Mesendoderm (in vitro differentiated cells): ENCODE measurements at regions not wholly inside any gene's neighbourhood (a gene's known extent, or its start where the extent isn't known, plus 50 kb on each side); places are given as distances from the start of the nearest gene placed in this dataset.

Experiments used
- DNase-seq: peaks from one replicate; pipeline ENCODE4 v3.0.0; 2013
- H2AK5ac ChIP-seq: 2 replicates; pipeline ENCODE4 v1.6.1; 2013; ENCODE audit warnings: low read length, inconsistent platforms
- H2BK120ac ChIP-seq: 2 replicates; pipeline ENCODE4 v1.6.1; 2013; ENCODE audit warnings: low read depth, mild to moderate bottlenecking, low read length, moderate library complexity, mixed read lengths
- H2BK15ac ChIP-seq: replicated peaks from 2 replicates; pipeline ENCODE4 v1.6.1; 2013; ENCODE audit warnings: low read depth, mild to moderate bottlenecking, moderate library complexity
- H2BK5ac ChIP-seq: 2 replicates; pipeline ENCODE4 v1.6.1; 2013; ENCODE audit warnings: low read length, inconsistent platforms
- H3K18ac ChIP-seq: 2 replicates; pipeline ENCODE4 v1.6.1; 2013; ENCODE audit warnings: mild to moderate bottlenecking, low read length, mixed read lengths
- H3K23ac ChIP-seq: one replicate; pipeline ENCODE4 v1.6.1; 2013; ENCODE audit warnings: low read length
- H3K27ac ChIP-seq: 2 replicates; pipeline ENCODE4 v1.5.1; 2013; ENCODE audit warnings: low read depth, mild to moderate bottlenecking, inconsistent platforms, low read length, moderate library complexity
- H3K27me3 ChIP-seq: 2 replicates; pipeline ENCODE4 v1.6.1; 2013; ENCODE audit warnings: low read length, control low read depth, mild to moderate bottlenecking, inconsistent platforms; ENCODE audit not compliant: insufficient read depth, poor library complexity
- H3K36me3 ChIP-seq: 2 replicates; pipeline ENCODE4 v1.6.1; 2013; ENCODE audit warnings: low read length, inconsistent platforms; ENCODE audit not compliant: control insufficient read depth, insufficient read depth
- H3K4ac ChIP-seq: one replicate; pipeline ENCODE4 v1.6.1; 2013; ENCODE audit warnings: low read depth, mild to moderate bottlenecking, low read length, moderate library complexity
- H3K4me1 ChIP-seq: 2 replicates; pipeline ENCODE4 v1.6.1; 2013; ENCODE audit warnings: low read depth, low read length, inconsistent platforms; ENCODE audit not compliant: control insufficient read depth
- H3K4me2 ChIP-seq: 2 replicates; pipeline ENCODE4 v1.6.1; 2013; ENCODE audit warnings: low read length
- H3K4me3 ChIP-seq: 2 replicates; pipeline ENCODE4 v1.5.1; 2013; ENCODE audit warnings: mild to moderate bottlenecking, low read length
- H3K56ac ChIP-seq: one replicate; pipeline ENCODE4 v1.6.1; 2013; ENCODE audit warnings: low read length
- H3K79me1 ChIP-seq: 2 replicates; pipeline ENCODE4 v1.6.1; 2013; ENCODE audit warnings: low read length, inconsistent platforms
- H3K79me2 ChIP-seq: 2 replicates; pipeline ENCODE4 v1.6.1; 2013; ENCODE audit warnings: mild to moderate bottlenecking, low read length; ENCODE audit not compliant: control insufficient read depth, insufficient read depth
- H3K9ac ChIP-seq: 2 replicates; pipeline ENCODE4 v1.6.1; 2013; ENCODE audit warnings: low read length, inconsistent platforms
- H4K5ac ChIP-seq: one replicate; pipeline ENCODE4 v1.6.1; 2013; ENCODE audit warnings: low read length
- H4K8ac ChIP-seq: one replicate; pipeline ENCODE4 v1.6.1; 2013; ENCODE audit warnings: low read depth, mild to moderate bottlenecking, control low read depth, low read length, moderate library complexity
- WGBS: extraction: QIAGEN DNeasy Blood & Tissue Kit; methylation state at CpG from one replicate; pipeline ENCODE4 v1.1.7; 2013; ENCODE audit warnings: low lambda C conversion rate, missing lambda C conversion rate; ENCODE audit not compliant: insufficient coverage; ENCODE audit errors: extremely low coverage; 5-methylcytosine and 5-hydroxymethylcytosine counted together

- no peak for DNase-seq
- H4K5ac ChIP-seq, result no peak overlapping the region
- no peak overlapping the region for H4K8ac ChIP-seq
- no peak overlapping the region for H2AK5ac ChIP-seq
- H2BK15ac ChIP-seq, result no peak overlapping the region
- H3K36me3 ChIP-seq, result no peaks in the 10 kb centered on the region
- no peak overlapping the region for H2BK5ac ChIP-seq
- no peaks in the 10 kb centered on the region for H3K79me1 ChIP-seq
- no peak overlapping the region for H3K4me2 ChIP-seq
- no peak overlapping the region for H3K27ac ChIP-seq
- H2BK120ac ChIP-seq, result no peak overlapping the region
- H3K18ac ChIP-seq, result no peak overlapping the region
- no peak overlapping the region for H3K4ac ChIP-seq
- no peak overlapping the region for H3K23ac ChIP-seq
- no peaks in the 10 kb centered on the region for H3K79me2 ChIP-seq
- no peaks in the 10 kb centered on the region for H3K4me1 ChIP-seq
- no peaks in the 10 kb centered on the region for H3K27me3 ChIP-seq
- no CpG with 5 or more reads among the region's 12 CpGs for WGBS
- H3K4me3 ChIP-seq, result no peak overlapping the region
- no peak overlapping the region for H3K9ac ChIP-seq
- no peak overlapping the region for H3K56ac ChIP-seq
Measured at GRCh38 chr1:55955016-55955621, 624.2 kb downstream of the PLPP3 start.

GRCh38 chr1:55951291-55951690, 628.1 kb downstream of the PLPP3 start:
- Histone ChIP-seq H3K79me2 (no peaks in the 10 kb centered on the region), H4K8ac (no peak overlapping the region), H2BK5ac (no peak overlapping the region), H3K4me2 (no peak overlapping the region), H3K27ac (no peak overlapping the region), H3K36me3 (no peaks in the 10 kb centered on the region), H2BK120ac (no peak overlapping the region), H3K4ac (no peak overlapping the region), H3K4me3 (no peak overlapping the region), H2AK5ac (no peak overlapping the region), H3K56ac (no peak overlapping the region), H3K79me1 (no peaks in the 10 kb centered on the region), H3K18ac (no peak overlapping the region), H3K23ac (no peak overlapping the region), H3K4me1 (no peaks in the 10 kb centered on the region), H3K27me3 (no peaks in the 10 kb centered on the region), H4K5ac (no peak overlapping the region), H3K9ac (no peak overlapping the region), H2BK15ac (no peak overlapping the region)
- no CpG with 5 or more reads among the region's 3 CpGs for WGBS
- DNase-seq, result no peak

DNA sequence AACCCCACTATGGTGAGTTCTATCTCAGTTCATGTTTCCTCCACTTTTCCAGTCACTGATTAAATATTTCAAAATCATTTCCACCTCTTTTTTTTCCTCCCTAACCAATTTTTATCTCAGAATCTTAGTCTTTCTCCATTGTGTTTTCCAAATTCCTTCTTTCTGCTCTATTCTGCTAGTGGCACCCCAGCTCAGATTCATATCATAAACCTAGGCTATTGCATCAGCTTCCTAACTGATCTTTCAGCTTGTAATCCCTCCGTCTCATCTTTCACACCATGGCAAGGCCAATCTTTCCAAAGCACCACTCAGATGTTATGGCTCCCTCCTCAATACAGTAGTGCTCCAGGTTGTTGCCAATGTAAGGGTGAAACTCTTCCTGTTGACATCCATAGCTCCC, 631.9 kb downstream of the PLPP3 start:
- no peak overlapping the region for H3K9ac ChIP-seq
- no CpG with 5 or more reads among the region's 1 CpG for WGBS
- no peaks in the 10 kb centered on the region for H3K4me1 ChIP-seq

GRCh38 chr1:55943721-55944435, 635.5 kb downstream of the PLPP3 start:
- DNase-seq, result no peak
- WGBS, result no CpG with 5 or more reads among the region's 8 CpGs

More for the DNA sequence above, 631.9 kb downstream of the PLPP3 start:
- Histone ChIP-seq H3K4me3 (no peak overlapping the region), H3K79me1 (no peaks in the 10 kb centered on the region), H3K27me3 (no peaks in the 10 kb centered on the region), H3K4ac (no peak overlapping the region), H3K18ac (no peak overlapping the region), H4K8ac (no peak overlapping the region), H2BK120ac (no peak overlapping the region), H3K27ac (no peak overlapping the region), H3K79me2 (no peaks in the 10 kb centered on the region), H2BK5ac (no peak overlapping the region), H4K5ac (no peak overlapping the region), H2AK5ac (no peak overlapping the region), H2BK15ac (no peak overlapping the region), H3K23ac (no peak overlapping the region), H3K56ac (no peak overlapping the region), H3K36me3 (no peaks in the 10 kb centered on the region), H3K4me2 (no peak overlapping the region)
- no peak for DNase-seq

GRCh38 chr1:55943012-55943411, 636.4 kb downstream of the PLPP3 start:
- Histone ChIP-seq H3K4me2 (no peak overlapping the region), H4K5ac (no peak overlapping the region), H2BK5ac (no peak overlapping the region), H3K27me3 (no peaks in the 10 kb centered on the region), H3K4me3 (no peak overlapping the region), H3K18ac (no peak overlapping the region), H3K23ac (no peak overlapping the region), H2BK15ac (no peak overlapping the region), H3K79me1 (no peaks in the 10 kb centered on the region), H3K27ac (no peak overlapping the region), H4K8ac (no peak overlapping the region), H3K4me1 (no peaks in the 10 kb centered on the region), H3K4ac (no peak overlapping the region), H3K79me2 (no peaks in the 10 kb centered on the region), H2AK5ac (no peak overlapping the region), H3K56ac (no peak overlapping the region), H3K36me3 (no peaks in the 10 kb centered on the region), H3K9ac (no peak overlapping the region), H2BK120ac (no peak overlapping the region)
- WGBS, result no CpG with 5 or more reads among the region's 2 CpGs
- DNase-seq, result no peak

More at GRCh38 chr1:55943721-55944435, 635.5 kb downstream of the PLPP3 start:
- H3K4me1 ChIP-seq, result no peaks in the 10 kb centered on the region
- no peak overlapping the region for H3K23ac ChIP-seq
- no peak overlapping the region for H2BK120ac ChIP-seq
- no peak overlapping the region for H3K27ac ChIP-seq
- no peaks in the 10 kb centered on the region for H3K79me1 ChIP-seq
- H3K79me2 ChIP-seq, result no peaks in the 10 kb centered on the region
- no peak overlapping the region for H3K4me3 ChIP-seq
- no peaks in the 10 kb centered on the region for H3K27me3 ChIP-seq
- H4K5ac ChIP-seq, result no peak overlapping the region
- no peaks in the 10 kb centered on the region for H3K36me3 ChIP-seq
- H2BK15ac ChIP-seq, result no peak overlapping the region
- no peak overlapping the region for H3K18ac ChIP-seq
- no peak overlapping the region for H2AK5ac ChIP-seq
- H3K4me2 ChIP-seq, result no peak overlapping the region
- no peak overlapping the region for H3K4ac ChIP-seq
- no peak overlapping the region for H2BK5ac ChIP-seq
- no peak overlapping the region for H4K8ac ChIP-seq
- no peak overlapping the region for H3K9ac ChIP-seq
- no peak overlapping the region for H3K56ac ChIP-seq
